ENCODE measurements at regions not wholly inside any gene's neighbourhood (a gene's known extent, or its start where the extent isn't known, plus 50 kb on each side); places are given as distances from the start of the nearest gene placed in this dataset.

DNA sequence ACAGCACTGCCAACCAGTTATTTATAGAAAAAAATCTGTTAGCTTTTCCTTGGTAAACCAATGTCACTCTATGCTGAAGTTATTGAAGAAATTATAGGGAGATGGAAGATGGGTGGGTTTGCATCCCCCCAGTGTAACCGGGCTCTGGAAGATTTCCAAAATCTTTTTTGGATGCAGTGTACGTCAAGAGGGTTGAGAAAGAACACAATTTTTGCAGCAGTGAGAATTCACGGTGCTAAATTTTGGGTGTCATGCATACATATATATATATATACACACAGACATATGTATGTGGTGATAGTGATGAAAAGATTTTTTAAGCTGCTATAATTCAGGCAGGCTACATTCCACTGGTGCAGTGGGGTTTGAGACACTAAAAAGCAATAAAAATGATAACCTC lies 91.4 kb upstream of the MAGI3 start:
- TF ChIP-seq, protein P1, sequence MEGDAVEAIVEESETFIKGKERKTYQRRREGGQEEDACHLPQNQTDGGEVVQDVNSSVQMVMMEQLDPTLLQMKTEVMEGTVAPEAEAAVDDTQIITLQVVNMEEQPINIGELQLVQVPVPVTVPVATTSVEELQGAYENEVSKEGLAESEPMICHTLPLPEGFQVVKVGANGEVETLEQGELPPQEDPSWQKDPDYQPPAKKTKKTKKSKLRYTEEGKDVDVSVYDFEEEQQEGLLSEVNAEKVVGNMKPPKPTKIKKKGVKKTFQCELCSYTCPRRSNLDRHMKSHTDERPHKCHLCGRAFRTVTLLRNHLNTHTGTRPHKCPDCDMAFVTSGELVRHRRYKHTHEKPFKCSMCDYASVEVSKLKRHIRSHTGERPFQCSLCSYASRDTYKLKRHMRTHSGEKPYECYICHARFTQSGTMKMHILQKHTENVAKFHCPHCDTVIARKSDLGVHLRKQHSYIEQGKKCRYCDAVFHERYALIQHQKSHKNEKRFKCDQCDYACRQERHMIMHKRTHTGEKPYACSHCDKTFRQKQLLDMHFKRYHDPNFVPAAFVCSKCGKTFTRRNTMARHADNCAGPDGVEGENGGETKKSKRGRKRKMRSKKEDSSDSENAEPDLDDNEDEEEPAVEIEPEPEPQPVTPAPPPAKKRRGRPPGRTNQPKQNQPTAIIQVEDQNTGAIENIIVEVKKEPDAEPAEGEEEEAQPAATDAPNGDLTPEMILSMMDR (conservative IDR thresholded peaks at IDR 0.05): no peak
- TF ChIP-seq ZFX (IDR thresholded peaks at IDR 0.05): no peak
